B cell (primary cell): ENCODE measurements at regions not wholly inside any gene's neighbourhood (a gene's known extent, or its start where the extent isn't known, plus 50 kb on each side); places are given as distances from the start of the nearest gene placed in this dataset.

ENCODE experiments used
- ATAC-seq: fragments of 200-7000 bp; cut with Tn5 transposase; one replicate; pipeline ENCODE4 v1.10.0; 2021; ENCODE audit warnings: low read depth, mild to moderate bottlenecking, moderate number of reproducible peaks, moderate library complexity
- CTCF ChIA-PET: fragments of 350-600 bp; sonication (Branson Sonifier 250); formaldehyde crosslinking; loops from one replicate; lab custom pipeline; 2021; ENCODE audit warnings: antibody characterized with exemption, inconsistent platforms; lab: Charles Lee
- POLR2A ChIA-PET: fragments of 350-600 bp; sonication (Branson Sonifier 250); formaldehyde crosslinking; loops from one replicate; lab custom pipeline; 2021; ENCODE audit warnings: antibody characterized with exemption; lab: Charles Lee
- DNase-seq: peaks from one replicate; pipeline ENCODE4 v3.0.0; 2013
- H2AFZ ChIP-seq: 2 replicates; pipeline ENCODE4 v1.6.1; 2012; ENCODE audit warnings: mild to moderate bottlenecking, low read depth, low read length; ENCODE audit not compliant: insufficient read depth, poor library complexity, severe bottlenecking
- H3K27ac ChIP-seq, 2 donors: 1 replicate in 1 of 2; 2 replicates in 1 of 2; pipeline ENCODE4 v1.5.1; 2012 to 2013; ENCODE audit warnings: low read length in 2 of 2, mild to moderate bottlenecking in 2 of 2, moderate library complexity in 1 of 2
- H3K27me3 ChIP-seq, 4 experiments: fragments of 200-600 bp in 1 of 4; sonication (generic) in 1 of 4; replicated peaks in 1 of 4; 1 replicate in 2 of 4; 2 replicates in 2 of 4; pipeline versions ENCODE4 v1.6.1 to v1.7.0; 2013 to 2016; ENCODE audit warnings: low read length in 3 of 4, mild to moderate bottlenecking in 2 of 4, mixed read lengths in 1 of 4, moderate library complexity in 1 of 4; ENCODE audit not compliant: insufficient read depth in 4 of 4, control insufficient read depth in 3 of 4; ENCODE audit errors: control extremely low read depth in 1 of 4
- H3K36me3 ChIP-seq, 2 experiments: replicated peaks in 1 of 2; 1 replicate in 1 of 2; 2 replicates in 1 of 2; pipeline versions ENCODE4 v1.6.1 to v1.7.1; 2013; ENCODE audit warnings: low read length in 1 of 2; ENCODE audit not compliant: insufficient read depth in 2 of 2, control insufficient read depth in 1 of 2; ENCODE audit errors: control extremely low read depth in 1 of 2, extremely low read depth in 1 of 2
- H3K4me1 ChIP-seq, 2 donors: fragments of 200-600 bp in 1 of 2; sonication (generic) in 1 of 2; 1 replicate in 1 of 2; 2 replicates in 1 of 2; pipeline versions ENCODE4 v1.5.1 to v1.6.1; 2013 to 2017; ENCODE audit warnings: low read length in 2 of 2; ENCODE audit not compliant: control insufficient read depth in 2 of 2, insufficient read depth in 2 of 2
- H3K4me2 ChIP-seq: replicated peaks from 2 replicates; pipeline ENCODE3; 2012; ENCODE audit warnings: mild to moderate bottlenecking, low read depth, low read length; ENCODE audit not compliant: poor library complexity, severe bottlenecking
- H3K4me3 ChIP-seq, 5 experiments: fragments of 200-600 bp in 1 of 5; sonication (generic) in 1 of 5; 1 replicate in 3 of 5; 2 replicates in 2 of 5; pipeline versions ENCODE4 v1.5.1 to v1.7.0; 2011 to 2016; ENCODE audit warnings: low read length in 4 of 5, mild to moderate bottlenecking in 4 of 5, low read depth in 2 of 5, control low read depth in 1 of 5, moderate library complexity in 1 of 5; ENCODE audit not compliant: insufficient read depth in 1 of 5; ENCODE audit errors: control extremely low read depth in 1 of 5, extremely low read depth in 1 of 5
- H3K79me2 ChIP-seq: fragments of 200-600 bp; sonication (generic); one replicate; pipeline ENCODE4 v1.6.0; 2016; ENCODE audit warnings: low read length; ENCODE audit not compliant: control insufficient read depth, insufficient read depth
- H3K9ac ChIP-seq: fragments of 200-600 bp; sonication (generic); 2 replicates; pipeline ENCODE4 v1.6.1; 2017; ENCODE audit warnings: mild to moderate bottlenecking, low read length, moderate library complexity
- H3K9me3 ChIP-seq, 3 donors: one replicate each; pipeline versions ENCODE4 v1.6.1 to v1.7.1; 2013; ENCODE audit warnings: low read length in 2 of 3; ENCODE audit not compliant: control insufficient read depth in 2 of 3, insufficient read depth in 1 of 3; ENCODE audit errors: control extremely low read depth in 1 of 3
- H4K20me1 ChIP-seq: 2 replicates; pipeline ENCODE4 v1.6.0; 2012; ENCODE audit warnings: mild to moderate bottlenecking, low read length; ENCODE audit not compliant: insufficient read depth, control insufficient read depth, poor library complexity, severe bottlenecking
- H3K27ac Mint-ChIP-seq: one replicate; pipeline ENCODE4 v1.8.0; 2021; ENCODE audit warnings: mixed read lengths
- H3K27me3 Mint-ChIP-seq: one replicate; pipeline ENCODE4 v1.8.0; 2021; ENCODE audit warnings: mixed read lengths
- H3K4me1 Mint-ChIP-seq: one replicate; pipeline ENCODE4 v1.8.0; 2021; ENCODE audit warnings: mixed read lengths
- H3K4me3 Mint-ChIP-seq: one replicate; pipeline ENCODE4 v1.8.0; 2021; ENCODE audit warnings: mixed read lengths
- H3K9me3 Mint-ChIP-seq: one replicate; pipeline ENCODE4 v1.8.0; 2022; ENCODE audit warnings: mixed read lengths; ENCODE audit not compliant: insufficient read depth
- CTCF ChIP-seq: fragments of 200-600 bp; IDR thresholded peaks from one replicate; pipeline ENCODE4 v1.8.0; 2022; ENCODE audit warnings: antibody characterized with exemption, mild to moderate bottlenecking
- EZH2 ChIP-seq: IDR thresholded peaks from 2 replicates; pipeline ENCODE4 v1.6.1; 2012; ENCODE audit warnings: borderline replicate concordance, low read depth, mild to moderate bottlenecking, moderate library complexity, low read length; ENCODE audit not compliant: insufficient read depth, poor library complexity, severe bottlenecking
- WGBS: methylation state at CpG from one replicate; pipeline ENCODE4 v1.1.5; 2013; ENCODE audit warnings: missing lambda C conversion rate; ENCODE audit not compliant: insufficient coverage; 5-methylcytosine and 5-hydroxymethylcytosine counted together
- intact Hi-C: fragments of 100-400 bp; cut with micrococcal nuclease; formaldehyde crosslinking; loops from one replicate; pipeline ENCODE4 v1.10.0; 2022

- Histone ChIP-seq H4K20me1 (no peaks in the 10 kb centered on the region), H3K27me3 (no peaks in the 10 kb centered on the region), H3K4me1 (peaks cover 0 to 6% of the 10 kb centered on the region in 2 donors), H3K27ac (no peak overlapping the region), H3K4me3 (no peak overlapping the region), H3K4me2 (peak overlapping the region; percentile 14), H3K9ac (no peak overlapping the region), H3K79me2 (no peaks in the 10 kb centered on the region), H2AFZ (no peak overlapping the region), H3K9me3 (no peaks in the 10 kb centered on the region), H3K36me3 (no peaks in the 10 kb centered on the region)
- ATAC-seq = no peak
- H3K4me1 Mint-ChIP-seq = peaks cover 14% of the 10 kb centered on the region
- WGBS = 14% methylated on average over 5 of the region's 10 CpGs
- H3K4me3 Mint-ChIP-seq = no peak overlapping the region
- no peak for DNase-seq
- no peaks in the 10 kb centered on the region for H3K27me3 Mint-ChIP-seq
- no peak overlapping the region for H3K27ac Mint-ChIP-seq
- intact Hi-C loops = no loop called here
- TF ChIP-seq EZH2 (no peak), CTCF (no peak)
- ChIA-PET CTCF (interaction anchor here (0.6 kb wide), 1 partner anchor 37 kb away, joined by 4 read pairs; no protein-coding TSS in a partner anchor), POLR2A (no interaction called here)
- H3K9me3 Mint-ChIP-seq = no peaks in the 10 kb centered on the region
These were observed 93.2 kb upstream of the ARHGEF3 start for GRCh38 chr3:56894881-56895431.

- H4K20me1 ChIP-seq = no peaks in the 10 kb centered on the region
- no peak overlapping the region for H3K4me3 ChIP-seq
- H3K9me3 ChIP-seq = no peaks in the 10 kb centered on the region
- ChIA-PET POLR2A (no interaction called here), CTCF (interaction anchor here (1.1 kb wide), 1 partner anchor 25 kb away, joined by 3 read pairs; no protein-coding TSS in a partner anchor)
- Mint-ChIP-seq H3K27ac (no peak overlapping the region), H3K9me3 (peaks cover 4% of the 10 kb centered on the region), H3K4me1 (peaks cover 35% of the 10 kb centered on the region), H3K4me3 (no peak overlapping the region), H3K27me3 (no peaks in the 10 kb centered on the region)
- no peak overlapping the region for H3K9ac ChIP-seq
- H2AFZ ChIP-seq = no peak overlapping the region
- H3K79me2 ChIP-seq = no peaks in the 10 kb centered on the region
- peaks cover 16 to 22% of the 10 kb centered on the region in 2 donors for H3K4me1 ChIP-seq
- H3K27me3 ChIP-seq = no peaks in the 10 kb centered on the region
- ATAC-seq (no peak), DNase-seq (no peak)
- no peaks in the 10 kb centered on the region for H3K36me3 ChIP-seq
- WGBS = 77% methylated on average over 3 of the region's 8 CpGs
- no peak overlapping the region for H3K27ac ChIP-seq
- H3K4me2 ChIP-seq = no peak overlapping the region
- intact Hi-C loops = no loop called here
- TF ChIP-seq CTCF (no peak), EZH2 (no peak)
These were observed 88.8 kb upstream of the ARHGEF3 start for GRCh38 chr3:56890448-56891091.
